Retina (tissue), 1 donor: ENCODE measurements at regions not wholly inside any gene's neighbourhood (a gene's known extent, or its start where the extent isn't known, plus 50 kb on each side); places are given as distances from the start of the nearest gene placed in this dataset.

ENCODE experiments used
- DNase-seq: peaks from one replicate; pipeline ENCODE4 v3.0.0-alpha.2; 2016

DNA sequence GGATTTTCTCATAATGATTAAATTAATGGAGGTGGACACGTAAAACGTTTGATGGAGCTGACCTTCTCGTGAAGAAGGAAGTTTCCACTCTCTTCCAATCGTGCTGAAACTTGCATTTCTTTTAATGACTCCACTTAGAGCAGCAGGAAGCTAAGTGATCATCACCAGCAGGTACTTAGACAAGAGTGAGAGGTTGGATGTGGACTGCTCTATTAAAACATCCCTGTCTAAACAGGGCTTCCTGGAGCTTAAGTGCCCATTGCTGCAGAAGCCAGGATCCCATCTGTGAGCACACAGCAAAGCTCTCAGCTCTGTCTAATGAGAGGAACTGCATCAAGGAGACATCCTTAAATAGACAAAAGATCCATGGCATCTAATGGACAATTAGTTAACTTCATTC is 1539.5 kb upstream of the CELF4 start:
- DNase-seq = no peak

DNA sequence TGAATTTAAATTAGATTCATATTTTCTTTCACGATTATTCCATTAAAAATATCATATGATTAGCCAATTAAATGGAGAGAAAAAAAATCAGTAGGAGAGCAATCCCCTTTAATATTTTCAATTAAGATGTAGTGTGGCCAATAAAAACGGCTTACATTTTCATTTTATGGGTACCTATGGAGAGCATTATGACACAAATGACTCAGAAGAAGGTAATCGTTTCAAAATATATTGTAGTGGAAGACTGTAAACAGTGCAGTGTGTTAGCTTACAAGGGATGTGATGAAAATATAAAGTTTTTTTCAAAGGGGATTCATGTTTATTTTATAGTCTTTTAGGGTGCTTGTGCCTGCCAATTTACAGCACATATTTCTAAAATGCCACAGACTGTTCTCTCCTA is 1507.4 kb upstream of the CELF4 start:
- no peak for DNase-seq

DNA sequence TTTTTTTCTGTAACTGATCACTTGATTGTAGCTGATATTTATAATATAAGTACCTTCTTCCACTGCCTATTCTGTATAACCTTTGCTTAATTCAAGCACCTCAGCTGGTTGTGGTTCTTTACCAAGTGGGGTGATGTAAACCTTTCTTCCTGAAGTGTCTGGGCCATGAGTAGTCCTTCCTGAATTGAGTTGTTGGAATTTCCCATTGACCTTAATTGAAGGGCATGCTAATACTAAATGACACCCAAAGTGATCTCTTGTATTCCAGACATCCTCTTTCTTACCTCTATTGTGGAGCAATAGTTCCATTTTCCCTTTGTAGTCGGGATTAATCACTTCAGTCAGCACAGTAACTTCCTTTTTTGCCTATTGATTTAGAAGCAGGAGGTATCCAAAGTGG is 1496.8 kb upstream of the CELF4 start:
- no peak for DNase-seq

DNA sequence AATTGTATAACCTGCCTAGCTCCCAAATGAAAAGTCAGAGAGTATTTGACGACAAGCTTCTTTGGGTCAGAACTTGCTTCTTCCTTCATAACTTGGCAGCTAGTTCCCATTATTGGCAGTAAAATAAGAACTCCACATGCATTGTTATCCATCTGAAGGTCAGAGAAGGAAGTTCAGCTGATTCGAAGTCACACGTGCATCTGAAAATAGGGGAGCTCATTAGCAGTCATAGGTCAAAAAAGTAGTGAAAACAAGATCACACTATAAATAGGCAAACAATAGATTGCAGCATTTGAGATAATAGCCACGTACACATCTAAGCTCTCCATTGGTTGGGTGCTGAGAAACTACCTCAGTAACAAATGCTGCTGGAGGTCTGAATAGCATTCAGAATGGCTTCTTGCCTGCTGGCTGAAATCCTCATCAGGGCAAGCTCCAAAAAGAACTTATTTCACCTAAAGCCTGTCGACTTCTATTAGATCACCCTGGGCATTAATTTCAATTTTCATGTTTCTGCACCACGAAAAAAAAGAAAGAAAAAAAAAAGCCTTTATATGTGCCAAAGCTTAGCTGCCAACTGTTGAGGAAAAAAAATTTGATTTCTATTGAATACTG is 1492.9 kb upstream of the CELF4 start:
- DNase-seq = no peak

DNA sequence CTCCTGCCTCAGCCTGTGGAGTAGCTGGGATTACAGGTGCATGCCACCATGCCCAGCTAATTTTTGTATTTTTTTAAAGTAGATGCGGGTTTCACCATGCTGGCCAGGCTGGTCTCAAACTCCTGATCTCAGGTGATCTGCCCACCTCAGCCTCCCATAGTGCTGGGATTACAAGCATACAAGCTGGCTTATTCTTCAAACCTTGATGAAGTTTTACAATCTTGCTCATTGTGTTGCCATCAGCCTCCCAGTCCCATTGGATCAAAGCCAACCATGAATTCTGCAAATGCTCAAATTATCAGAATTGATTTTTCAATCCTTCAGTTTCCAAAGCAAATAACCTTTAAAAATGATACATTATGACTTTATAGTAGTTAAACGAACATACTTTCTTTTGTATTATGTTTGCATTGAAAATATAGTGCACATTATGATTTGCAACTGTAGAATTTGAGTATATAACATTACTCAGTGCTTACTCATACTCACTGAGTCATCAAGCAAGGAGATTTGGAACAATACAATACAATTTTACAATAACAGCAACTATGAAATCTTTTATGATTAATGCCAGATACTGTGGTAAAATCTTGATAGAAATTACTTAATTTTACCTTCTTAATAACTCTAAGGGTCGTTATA is 1491.9 kb upstream of the CELF4 start:
- DNase-seq = no peak

DNA sequence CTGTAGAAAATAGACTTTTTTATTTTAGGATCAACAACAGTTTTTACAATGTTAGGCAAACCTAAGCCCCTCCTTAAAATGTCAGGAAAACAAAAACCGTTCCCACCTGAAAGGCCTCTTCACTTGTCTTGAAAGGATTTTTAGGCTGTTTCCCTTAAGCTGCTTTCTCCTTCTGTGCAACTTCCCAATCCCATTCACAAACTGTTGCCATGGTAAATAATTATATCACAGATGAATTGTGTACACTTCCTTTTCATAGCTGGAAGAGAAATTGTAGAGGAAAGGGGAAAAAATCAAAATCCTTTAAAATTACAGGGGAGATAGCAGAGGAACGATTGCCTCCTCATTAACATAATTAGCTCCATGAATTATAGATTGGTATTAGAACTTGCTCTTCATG is 1488.0 kb upstream of the CELF4 start:
- DNase-seq = no peak

DNA sequence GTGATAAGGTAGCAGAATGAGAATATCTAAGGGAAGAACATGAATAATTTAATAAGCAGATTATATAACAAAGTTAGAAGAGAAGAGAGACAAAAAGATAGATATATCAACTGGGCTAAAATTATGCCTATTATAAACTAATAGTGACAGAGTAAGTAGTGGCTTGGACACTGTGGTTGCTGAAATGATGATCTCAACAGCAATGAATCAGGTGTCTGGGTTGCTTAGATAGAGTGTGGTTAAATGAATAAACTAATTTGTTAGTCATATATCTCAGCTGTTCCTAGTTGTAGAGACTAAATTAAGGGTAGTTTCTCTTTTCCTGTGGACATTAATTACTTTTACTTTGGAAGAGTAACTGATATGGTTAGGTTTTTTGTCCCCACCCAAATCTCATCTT is 1485.4 kb upstream of the CELF4 start:
- no peak for DNase-seq

DNA sequence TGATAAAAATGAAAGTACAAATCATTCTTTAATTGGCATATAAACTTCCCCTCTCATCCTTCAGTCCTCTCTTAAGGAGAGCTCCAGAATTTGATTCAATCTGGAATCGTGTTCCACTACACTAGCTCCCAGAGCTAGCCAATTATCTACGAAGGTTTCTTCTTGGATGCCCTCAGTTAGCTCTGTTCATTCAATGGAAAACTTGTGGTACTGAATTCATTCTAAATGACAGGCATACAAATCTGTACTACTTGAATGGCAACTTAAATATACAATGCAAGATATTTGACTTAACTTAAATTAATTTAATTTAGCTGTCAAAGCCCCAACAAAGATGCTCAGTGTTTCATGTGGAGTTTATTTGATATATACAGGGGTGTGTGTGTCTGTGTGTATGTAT is 1474.2 kb upstream of the CELF4 start:
- no peak for DNase-seq

DNA sequence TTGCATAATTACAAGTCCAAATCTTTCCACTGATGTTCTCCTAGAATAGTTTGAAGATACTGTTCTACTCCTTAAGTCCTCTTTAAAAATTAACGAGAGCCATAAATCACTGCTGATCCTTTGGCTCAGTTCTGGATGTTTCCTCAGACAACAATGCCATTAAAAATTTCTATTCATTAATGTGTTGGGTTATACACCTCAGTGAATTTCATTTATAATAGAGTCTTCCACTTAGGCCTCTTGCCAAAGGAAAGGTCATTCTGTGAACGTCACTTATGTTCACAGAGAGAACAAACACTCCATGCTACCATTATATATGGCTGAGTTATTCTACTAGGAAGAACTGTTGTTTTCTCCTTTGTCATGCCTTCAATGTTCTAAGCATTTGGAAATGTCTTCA is 1472.3 kb upstream of the CELF4 start:
- DNase-seq = no peak

DNA sequence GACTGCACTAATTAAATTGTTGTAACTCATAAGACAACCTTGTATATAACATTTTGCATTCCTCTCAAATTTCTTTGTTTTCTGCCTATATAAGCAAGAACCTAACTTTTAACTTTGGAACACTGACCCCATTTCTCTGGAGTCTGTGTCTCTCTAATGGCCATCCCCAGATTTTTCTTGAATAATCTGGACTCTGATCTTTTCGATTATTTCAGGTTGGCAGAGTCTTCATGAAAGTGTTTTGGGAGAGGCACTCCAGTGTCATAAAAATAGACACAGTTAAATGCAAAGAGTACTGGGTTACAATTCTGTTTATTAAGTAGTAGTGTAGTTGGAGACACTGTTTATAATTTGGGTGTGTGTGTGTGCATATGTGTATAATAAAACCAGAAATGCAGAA is 1467.7 kb upstream of the CELF4 start:
- no peak for DNase-seq

DNA sequence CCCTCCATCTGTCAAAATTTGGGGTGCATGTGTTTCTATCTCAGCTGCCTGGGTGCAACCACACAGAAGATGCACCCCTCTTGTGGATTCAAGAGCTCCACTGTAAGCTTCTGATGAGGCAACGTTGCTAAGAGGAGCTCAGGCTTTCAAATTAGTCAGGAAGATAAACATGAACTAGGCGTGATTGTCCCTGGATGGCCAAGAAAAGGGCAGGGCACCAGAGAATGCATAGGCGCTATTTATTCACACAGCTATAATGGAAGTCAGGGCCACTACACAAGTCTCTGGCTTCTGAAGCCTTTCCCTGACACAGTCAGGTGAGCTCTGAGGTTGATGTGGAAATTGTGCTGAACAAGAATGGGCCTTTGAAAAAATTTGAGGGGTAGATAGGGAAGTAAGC is 1466.0 kb upstream of the CELF4 start:
- no peak for DNase-seq

DNA sequence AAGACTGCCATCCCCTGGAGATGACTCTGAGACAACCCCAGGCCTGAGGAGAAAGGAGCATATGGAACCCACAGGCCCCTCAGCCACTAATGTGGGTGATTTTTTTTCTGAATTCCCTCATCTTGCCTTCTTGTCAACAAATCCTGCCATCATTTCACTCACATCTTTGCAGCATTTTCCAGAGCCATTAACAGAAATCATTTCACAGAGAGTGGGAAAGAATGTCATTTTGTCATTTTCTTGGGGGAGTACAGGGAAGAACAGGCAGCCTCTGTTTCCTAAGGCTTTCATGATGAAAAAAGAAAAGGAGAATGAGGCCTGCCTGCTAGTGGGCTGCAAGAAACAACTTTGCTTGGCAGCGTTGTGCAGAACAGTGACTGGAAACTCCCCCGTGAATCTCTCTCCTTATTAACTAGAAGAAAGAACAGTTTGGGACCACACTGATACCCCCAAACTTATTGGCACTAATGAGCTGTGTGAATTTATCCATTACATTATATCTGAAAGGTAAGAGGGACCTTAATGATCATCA is 1464.6 kb upstream of the CELF4 start:
- DNase-seq = peak; percentile 14

DNA sequence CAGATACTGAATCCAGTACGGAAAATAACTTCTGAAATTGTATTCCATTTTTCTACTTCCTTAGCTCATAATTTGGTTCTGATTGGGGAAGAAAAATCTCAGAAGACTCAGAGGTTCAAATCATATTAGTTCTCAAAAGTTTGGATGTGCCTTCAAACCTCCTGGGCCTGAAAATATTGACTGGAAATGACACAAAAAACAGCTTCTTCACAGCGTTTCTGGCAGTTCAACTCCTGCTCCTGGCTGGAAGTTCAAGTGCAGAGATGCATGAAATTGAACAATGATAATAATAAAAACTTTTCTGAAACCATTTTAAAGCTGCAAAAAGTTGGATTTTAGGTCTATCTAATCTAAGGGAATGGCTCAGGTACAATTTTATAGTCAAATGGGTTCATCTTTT is 1459.9 kb upstream of the CELF4 start:
- no peak for DNase-seq

DNA sequence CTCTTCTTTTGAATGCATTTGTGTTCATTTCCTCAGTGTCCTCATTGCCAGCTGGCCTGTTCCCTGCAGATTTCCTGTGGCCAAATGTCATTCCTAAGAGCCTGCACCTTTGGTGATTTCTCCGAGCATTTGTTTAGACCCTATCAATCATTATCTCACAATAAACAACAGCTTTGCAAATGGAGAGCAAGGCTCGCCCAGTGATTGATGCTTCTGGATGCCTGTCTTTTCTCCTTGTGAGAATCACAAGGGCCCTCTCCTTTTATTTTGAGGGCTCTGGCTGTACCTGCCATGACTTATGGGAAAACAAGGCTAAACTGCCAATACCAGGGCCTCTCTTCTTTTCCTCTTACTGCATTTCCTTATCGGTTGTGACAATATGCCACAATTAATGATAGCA is 1454.4 kb upstream of the CELF4 start:
- no peak for DNase-seq

DNA sequence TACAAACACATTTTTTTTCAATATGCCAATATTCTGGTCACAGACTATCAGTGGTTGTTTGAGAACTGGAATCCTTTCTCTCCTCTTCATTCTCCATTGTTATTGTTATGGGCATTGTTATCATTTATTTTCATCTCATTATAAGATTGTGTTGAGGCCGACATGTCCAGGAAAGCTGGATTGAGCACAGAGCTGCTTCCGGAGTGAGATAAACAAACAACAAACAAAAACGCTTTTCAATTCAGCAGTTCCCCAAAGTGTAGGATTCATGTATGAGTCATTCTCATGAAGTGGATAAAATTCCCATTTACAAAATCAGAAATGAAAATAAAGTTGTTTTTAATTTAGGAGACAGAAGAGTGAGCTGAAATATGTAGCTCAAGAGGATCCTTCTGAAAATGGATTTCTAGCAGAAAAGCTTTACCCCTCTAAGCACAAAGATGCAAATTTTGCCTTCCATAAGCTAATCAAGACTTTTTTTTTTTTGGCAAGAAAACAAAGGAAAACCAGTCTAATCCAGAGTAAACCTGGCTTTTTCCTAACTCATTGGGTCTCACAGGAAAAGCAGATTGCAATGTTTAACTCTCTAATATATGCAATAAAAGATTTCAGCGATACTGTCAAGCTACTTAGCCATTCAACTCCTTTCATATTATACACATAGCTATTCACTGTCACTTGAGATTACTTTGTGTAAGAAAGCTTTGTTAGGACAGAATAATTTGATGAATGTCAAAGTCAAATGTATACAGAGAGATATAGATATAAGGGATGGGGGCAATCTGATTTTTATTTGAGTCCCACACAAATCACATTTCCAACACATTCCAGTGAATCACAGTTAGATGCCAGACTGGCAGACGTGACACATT is 1441.7 kb upstream of the CELF4 start:
- no peak for DNase-seq

DNA sequence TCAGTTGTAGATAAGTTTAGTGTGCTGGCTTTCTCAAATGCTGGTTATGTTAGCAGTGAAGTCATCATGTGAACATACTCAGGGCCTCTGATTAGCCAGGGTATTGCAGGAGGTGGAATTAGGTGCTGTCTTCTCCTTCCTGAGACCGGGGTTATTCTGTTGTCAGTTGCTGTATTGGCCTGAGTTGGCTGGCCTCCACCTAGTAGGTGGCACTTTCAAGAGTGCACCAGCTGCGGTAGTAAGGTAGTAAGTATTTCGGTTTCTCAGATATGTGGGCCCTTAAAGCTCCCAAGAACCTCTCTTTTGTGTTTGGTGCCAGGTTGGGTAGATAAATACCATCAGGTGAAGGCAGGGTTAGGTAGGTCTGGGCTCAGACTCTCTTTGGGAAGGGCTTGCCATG is 1430.5 kb upstream of the CELF4 start:
- DNase-seq = no peak

DNA sequence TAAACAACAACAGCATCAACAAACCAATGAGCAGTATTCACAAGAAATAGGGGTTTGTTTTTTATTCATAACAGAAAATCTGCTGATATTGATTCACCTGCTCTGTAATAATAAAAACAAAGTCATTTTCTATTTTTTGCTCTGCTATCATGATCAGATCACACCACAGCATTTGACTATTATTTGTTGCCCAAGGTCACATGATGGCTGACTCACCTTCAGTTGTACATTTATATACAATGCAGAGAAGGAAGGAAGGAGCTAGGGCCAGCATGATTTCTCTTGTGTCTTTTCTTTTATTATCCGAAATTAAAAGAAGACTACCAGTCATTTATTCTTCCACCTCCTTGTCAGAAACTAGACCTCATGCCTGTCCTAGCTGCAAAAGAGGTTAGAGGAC is 1427.7 kb upstream of the CELF4 start:
- DNase-seq = no peak

DNA sequence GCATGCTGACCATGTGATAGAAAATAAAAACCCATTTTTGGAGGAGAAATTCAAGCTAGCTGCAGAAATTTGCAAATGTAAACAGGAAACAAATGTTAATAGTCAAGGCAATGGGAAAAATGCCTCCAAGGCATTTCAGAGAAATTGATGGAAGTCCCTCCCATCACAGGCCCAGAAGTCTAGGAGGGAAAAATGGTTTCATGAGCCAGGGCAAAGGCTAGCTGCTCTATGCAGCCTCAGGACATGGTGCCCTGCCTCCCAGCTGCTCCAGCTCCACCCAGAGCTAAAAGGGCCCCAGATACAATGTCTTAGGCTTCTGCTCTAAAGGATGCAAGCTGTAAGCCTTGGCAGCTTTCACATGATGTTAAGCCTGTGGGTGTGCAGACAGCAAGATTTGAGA is 1419.4 kb upstream of the CELF4 start:
- no peak for DNase-seq

DNA sequence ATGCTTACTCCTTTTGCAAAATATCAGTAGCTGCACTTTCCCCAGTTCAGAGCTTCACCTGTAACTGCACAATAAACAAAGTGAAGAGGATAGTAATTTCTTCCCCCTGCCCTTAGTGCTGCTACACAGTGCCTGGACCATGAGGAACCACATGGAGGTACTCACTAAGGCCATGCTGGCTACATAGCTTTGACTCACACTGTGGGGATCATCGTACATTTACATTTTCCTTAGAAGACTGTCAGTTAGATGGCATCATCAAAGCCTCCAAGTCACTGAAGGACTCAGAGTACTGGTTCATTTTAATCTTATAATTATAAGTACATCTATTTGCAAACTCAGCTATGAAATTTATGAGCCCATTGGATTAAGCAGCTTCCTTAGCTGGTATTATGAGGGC is 1416.5 kb upstream of the CELF4 start:
- no peak for DNase-seq

DNA sequence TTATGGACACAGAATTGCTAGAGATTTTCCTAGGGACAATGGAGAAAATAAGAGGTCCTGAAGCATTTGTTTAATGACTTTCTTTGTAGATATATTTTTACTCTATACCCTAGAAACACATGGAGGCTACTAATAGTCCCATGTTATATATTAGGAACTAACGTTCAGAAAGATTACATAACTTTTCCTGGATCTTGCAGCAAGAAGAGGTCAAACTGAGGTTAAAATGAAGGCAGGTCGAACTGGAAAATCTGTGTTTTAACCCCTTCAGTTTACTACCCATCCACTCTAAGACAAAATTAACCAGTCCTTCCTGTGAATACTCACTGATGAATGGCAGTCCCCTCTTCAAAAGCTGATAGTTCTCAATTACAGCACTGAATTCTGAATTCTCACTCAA is 1415.8 kb upstream of the CELF4 start:
- no peak for DNase-seq

DNA sequence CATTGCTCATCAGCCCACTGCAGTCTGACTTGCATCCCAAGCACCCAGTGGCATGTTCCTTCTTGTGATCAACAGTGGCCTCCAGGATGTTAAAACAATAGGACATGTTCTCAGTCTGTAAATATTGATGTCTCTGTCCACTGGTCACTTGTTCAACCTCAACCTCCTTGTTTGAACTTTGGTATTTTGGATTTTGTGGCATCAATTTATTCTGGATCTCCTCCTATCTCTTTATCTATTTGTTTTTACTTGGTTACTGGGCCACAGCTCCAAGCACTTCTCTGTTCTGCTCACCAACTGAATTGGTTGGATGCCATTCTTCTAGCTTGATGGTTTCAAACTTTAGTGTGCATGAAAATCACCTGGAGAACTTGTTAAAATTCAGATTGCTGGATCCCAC is 1414.8 kb upstream of the CELF4 start:
- DNase-seq = no peak

DNA sequence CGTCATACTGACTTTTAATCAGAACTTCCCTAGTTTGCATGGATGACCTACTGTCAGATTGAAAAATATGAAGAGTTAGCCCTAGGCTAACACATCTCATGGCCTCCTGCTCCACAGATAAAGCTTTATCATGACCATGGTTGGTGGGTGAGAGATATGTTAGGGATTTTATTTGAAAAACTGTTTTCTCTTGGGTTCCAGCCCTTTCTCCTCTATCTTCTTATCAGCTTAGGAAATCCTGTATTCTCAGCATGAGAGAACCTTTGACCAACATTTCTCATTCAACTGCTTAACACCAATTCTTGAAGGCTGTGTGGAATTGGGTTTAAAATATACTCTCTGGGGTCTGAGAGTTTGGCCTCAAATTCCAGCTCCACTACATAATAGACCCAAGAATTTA is 1407.0 kb upstream of the CELF4 start:
- DNase-seq = no peak

DNA sequence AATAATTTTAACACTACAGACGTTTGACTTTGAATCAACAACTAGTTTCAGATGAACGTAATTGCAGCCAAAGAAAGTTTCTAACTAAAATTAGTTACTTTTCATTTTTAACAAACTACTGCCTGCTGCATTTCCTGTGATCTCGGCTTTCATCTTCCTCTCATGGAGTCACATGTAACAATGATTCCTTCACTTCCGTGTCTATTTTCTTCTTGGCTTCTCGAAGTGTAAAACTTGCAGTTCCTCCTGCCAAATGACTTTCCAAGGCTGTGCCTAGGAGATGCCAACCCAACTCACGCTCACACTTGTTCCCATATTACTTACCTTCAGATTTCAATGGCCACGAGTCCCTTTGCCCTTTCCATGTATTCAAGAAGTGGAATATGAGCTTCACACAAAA is 1406.3 kb upstream of the CELF4 start:
- no peak for DNase-seq

DNA sequence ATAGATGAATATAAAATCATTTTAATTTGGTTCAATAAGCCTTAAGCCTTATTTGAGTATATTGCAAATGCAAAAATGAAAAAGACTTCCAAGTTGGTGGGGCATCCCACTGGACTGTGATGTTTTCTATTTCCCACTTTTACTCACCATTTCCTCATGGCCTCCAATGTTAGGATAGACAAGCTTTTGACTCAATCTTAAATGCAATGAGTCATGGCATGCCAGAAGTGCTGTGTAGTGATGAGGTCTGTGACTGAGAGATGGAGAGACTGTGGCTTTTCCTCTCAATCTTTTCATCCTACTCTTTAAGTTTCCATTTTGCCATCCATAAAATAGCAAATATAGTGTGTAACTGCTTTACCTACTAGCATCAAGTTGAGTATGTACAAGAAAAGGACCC is 1401.2 kb upstream of the CELF4 start:
- no peak for DNase-seq
